CD14-positive monocyte (primary cell): ENCODE measurements at regions not wholly inside any gene's neighbourhood (a gene's known extent, or its start where the extent isn't known, plus 50 kb on each side); places are given as distances from the start of the nearest gene placed in this dataset.

ENCODE experiments used
- DNase-seq, 3 donors: peaks; one replicate each; pipeline ENCODE4 v3.0.0-alpha.2; 2011 to 2022
- H2AFZ ChIP-seq: 2 replicates; pipeline ENCODE4 v1.6.0; 2012; ENCODE audit warnings: mild to moderate bottlenecking, low read depth, low read length, inconsistent platforms; ENCODE audit not compliant: insufficient read depth, poor library complexity, severe bottlenecking
- H3K27ac ChIP-seq, 2 donors: 1 replicate in 1 of 2; 2 replicates in 1 of 2; pipeline ENCODE4 v1.5.1; 2012 to 2013; ENCODE audit warnings: low read length in 2 of 2, control low read depth in 1 of 2, inconsistent platforms in 1 of 2, low read depth in 1 of 2, mild to moderate bottlenecking in 1 of 2
- H3K27me3 ChIP-seq, 2 donors: one replicate each; pipeline versions ENCODE4 v1.6.0 to v1.6.1; 2011 to 2013; ENCODE audit warnings: low read length in 2 of 2; ENCODE audit not compliant: control insufficient read depth in 2 of 2, insufficient read depth in 2 of 2
- H3K36me3 ChIP-seq, 2 donors: replicated peaks in 1 of 2; 1 replicate in 1 of 2; 2 replicates in 1 of 2; pipeline versions ENCODE4 v1.5.1 to v1.6.1; 2012 to 2013; ENCODE audit warnings: low read length in 2 of 2, control low read depth in 1 of 2, inconsistent platforms in 1 of 2, mild to moderate bottlenecking in 1 of 2; ENCODE audit not compliant: insufficient read depth in 2 of 2, control insufficient read depth in 1 of 2
- H3K4me1 ChIP-seq, 2 donors: 1 replicate in 1 of 2; 2 replicates in 1 of 2; pipeline versions ENCODE4 v1.5.1 to v1.6.1; 2012 to 2013; ENCODE audit warnings: low read length in 2 of 2, control low read depth in 1 of 2, inconsistent platforms in 1 of 2, mild to moderate bottlenecking in 1 of 2, moderate library complexity in 1 of 2; ENCODE audit not compliant: insufficient read depth in 2 of 2, control insufficient read depth in 1 of 2
- H3K4me2 ChIP-seq: replicated peaks from 2 replicates; pipeline ENCODE3; 2012; ENCODE audit warnings: low read length, moderate library complexity, mild to moderate bottlenecking; ENCODE audit not compliant: poor library complexity, severe bottlenecking; ENCODE audit errors: extremely low read depth
- H3K4me3 ChIP-seq, 3 experiments: fragments of 200-600 bp in 1 of 3; sonication (generic) in 1 of 3; replicated peaks in 1 of 3; 1 replicate in 2 of 3; 2 replicates in 1 of 3; pipeline ENCODE4 v1.5.1; 2011 to 2013; ENCODE audit warnings: low read length in 3 of 3, mild to moderate bottlenecking in 3 of 3, control low read depth in 2 of 3, low read depth in 2 of 3, inconsistent platforms in 1 of 3, moderate library complexity in 1 of 3
- H3K79me2 ChIP-seq: 2 replicates; pipeline ENCODE4 v1.6.0; 2012; ENCODE audit warnings: mild to moderate bottlenecking, control low read depth, inconsistent platforms, low read length, moderate library complexity; ENCODE audit not compliant: insufficient read depth
- H3K9ac ChIP-seq: 2 replicates; pipeline ENCODE4 v1.6.0; 2017; ENCODE audit warnings: low read length, mild to moderate bottlenecking; ENCODE audit not compliant: insufficient read depth, poor library complexity, severe bottlenecking
- H3K9me3 ChIP-seq, 2 donors: replicated peaks in 1 of 2; 1 replicate in 1 of 2; 2 replicates in 1 of 2; pipeline versions ENCODE4 v1.5.1 to v1.6.1; 2012 to 2013; ENCODE audit warnings: low read length in 2 of 2, control low read depth in 1 of 2; ENCODE audit not compliant: control insufficient read depth in 1 of 2, insufficient read depth in 1 of 2
- H4K20me1 ChIP-seq: 2 replicates; pipeline ENCODE4 v1.6.0; 2012; ENCODE audit warnings: mild to moderate bottlenecking, low read length, control low read depth, moderate library complexity; ENCODE audit not compliant: insufficient read depth
- H3K27ac Mint-ChIP-seq, 7 donors: one replicate each; pipeline ENCODE4 v1.8.0; 2020; ENCODE audit warnings: mild to moderate bottlenecking in 7 of 7, mixed read lengths in 7 of 7, moderate library complexity in 6 of 7, inconsistent platforms in 2 of 7
- H3K27me3 Mint-ChIP-seq, 3 donors: one replicate each; pipeline ENCODE4 v1.8.0; 2021 to 2022; ENCODE audit warnings: low read depth in 3 of 3, mild to moderate bottlenecking in 3 of 3, mixed read lengths in 3 of 3, moderate library complexity in 3 of 3, inconsistent platforms in 1 of 3
- H3K36me3 Mint-ChIP-seq, 2 donors: one replicate each; pipeline ENCODE4 v1.8.0; 2020; ENCODE audit warnings: mixed read lengths in 2 of 2, inconsistent platforms in 1 of 2, mild to moderate bottlenecking in 1 of 2
- H3K4me1 Mint-ChIP-seq: one replicate; pipeline ENCODE4 v1.8.0; 2020; ENCODE audit warnings: mild to moderate bottlenecking, mixed read lengths
- H3K4me3 Mint-ChIP-seq, 2 donors: one replicate each; pipeline ENCODE4 v1.8.0; 2020; ENCODE audit warnings: mild to moderate bottlenecking in 2 of 2, mixed read lengths in 2 of 2, moderate library complexity in 1 of 2
- H3K9me3 Mint-ChIP-seq, 7 donors: one replicate each; pipeline ENCODE4 v1.8.0; 2020 to 2022; ENCODE audit warnings: mixed read lengths in 7 of 7, mild to moderate bottlenecking in 6 of 7, moderate library complexity in 6 of 7, inconsistent platforms in 2 of 7
- WGBS: methylation state at CpG from one replicate; pipeline ENCODE4 v1.1.5; 2013; ENCODE audit warnings: missing lambda C conversion rate; ENCODE audit not compliant: insufficient coverage; 5-methylcytosine and 5-hydroxymethylcytosine counted together
- intact Hi-C, 2 donors: fragments of 100-400 bp; cut with micrococcal nuclease; formaldehyde crosslinking; loops; one replicate each; pipeline versions ENCODE4 v1.15.0 to v1.15.1; 2023
- TF ChIP-seq, protein P1 (sequence below): fragments of 200-600 bp; IDR thresholded peaks from one replicate; pipeline ENCODE4 v1.8.0; 2022; ENCODE audit warnings: antibody characterized with exemption, mild to moderate bottlenecking

DNA sequence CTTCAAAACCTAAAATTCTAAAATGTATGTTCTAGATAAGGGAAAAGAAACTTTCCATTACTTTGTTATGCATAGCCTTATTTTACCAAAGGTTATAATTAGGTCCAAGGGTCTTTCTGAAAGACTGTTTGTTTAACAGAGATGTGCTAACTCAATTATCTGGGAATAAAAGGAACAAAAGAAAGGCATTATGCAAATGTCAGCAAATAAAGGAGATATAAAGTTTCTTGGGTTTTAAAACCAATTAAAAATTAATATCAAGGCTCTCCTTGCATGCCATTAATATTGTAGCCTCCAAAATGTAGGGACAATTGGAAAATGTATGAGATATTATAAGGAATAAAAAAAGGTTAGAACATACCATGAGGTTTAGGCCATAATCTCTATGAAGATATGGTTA, 87.8 kb upstream of the DOCK10 start:
- intact Hi-C loops: no loop called here
- no peak overlapping the region for H3K27ac ChIP-seq
- H3K9ac ChIP-seq: no peak overlapping the region
- H3K27me3 ChIP-seq: no peaks in the 10 kb centered on the region
- Mint-ChIP-seq H3K4me3 (no peak overlapping the region), H3K36me3 (no peaks in the 10 kb centered on the region), H3K4me1 (no peaks in the 10 kb centered on the region), H3K27me3 (peaks cover 0 to 5% (median 1%) of the 10 kb centered on the region in 3 donors), H3K9me3 (peaks cover 0 to 6% (median 0%) of the 10 kb centered on the region in 7 donors), H3K27ac (no peak overlapping the region)
- no peaks in the 10 kb centered on the region for H3K4me1 ChIP-seq
- H3K79me2 ChIP-seq: no peaks in the 10 kb centered on the region
- no peak overlapping the region for H3K4me3 ChIP-seq
- no peaks in the 10 kb centered on the region for H3K9me3 ChIP-seq
- no peak for DNase-seq
- no peaks in the 10 kb centered on the region for H3K36me3 ChIP-seq
- H3K4me2 ChIP-seq: no peak overlapping the region
- H4K20me1 ChIP-seq: no peaks in the 10 kb centered on the region
- TF ChIP-seq, protein P1, sequence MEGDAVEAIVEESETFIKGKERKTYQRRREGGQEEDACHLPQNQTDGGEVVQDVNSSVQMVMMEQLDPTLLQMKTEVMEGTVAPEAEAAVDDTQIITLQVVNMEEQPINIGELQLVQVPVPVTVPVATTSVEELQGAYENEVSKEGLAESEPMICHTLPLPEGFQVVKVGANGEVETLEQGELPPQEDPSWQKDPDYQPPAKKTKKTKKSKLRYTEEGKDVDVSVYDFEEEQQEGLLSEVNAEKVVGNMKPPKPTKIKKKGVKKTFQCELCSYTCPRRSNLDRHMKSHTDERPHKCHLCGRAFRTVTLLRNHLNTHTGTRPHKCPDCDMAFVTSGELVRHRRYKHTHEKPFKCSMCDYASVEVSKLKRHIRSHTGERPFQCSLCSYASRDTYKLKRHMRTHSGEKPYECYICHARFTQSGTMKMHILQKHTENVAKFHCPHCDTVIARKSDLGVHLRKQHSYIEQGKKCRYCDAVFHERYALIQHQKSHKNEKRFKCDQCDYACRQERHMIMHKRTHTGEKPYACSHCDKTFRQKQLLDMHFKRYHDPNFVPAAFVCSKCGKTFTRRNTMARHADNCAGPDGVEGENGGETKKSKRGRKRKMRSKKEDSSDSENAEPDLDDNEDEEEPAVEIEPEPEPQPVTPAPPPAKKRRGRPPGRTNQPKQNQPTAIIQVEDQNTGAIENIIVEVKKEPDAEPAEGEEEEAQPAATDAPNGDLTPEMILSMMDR: no peak
- H2AFZ ChIP-seq: no peak overlapping the region

DNA sequence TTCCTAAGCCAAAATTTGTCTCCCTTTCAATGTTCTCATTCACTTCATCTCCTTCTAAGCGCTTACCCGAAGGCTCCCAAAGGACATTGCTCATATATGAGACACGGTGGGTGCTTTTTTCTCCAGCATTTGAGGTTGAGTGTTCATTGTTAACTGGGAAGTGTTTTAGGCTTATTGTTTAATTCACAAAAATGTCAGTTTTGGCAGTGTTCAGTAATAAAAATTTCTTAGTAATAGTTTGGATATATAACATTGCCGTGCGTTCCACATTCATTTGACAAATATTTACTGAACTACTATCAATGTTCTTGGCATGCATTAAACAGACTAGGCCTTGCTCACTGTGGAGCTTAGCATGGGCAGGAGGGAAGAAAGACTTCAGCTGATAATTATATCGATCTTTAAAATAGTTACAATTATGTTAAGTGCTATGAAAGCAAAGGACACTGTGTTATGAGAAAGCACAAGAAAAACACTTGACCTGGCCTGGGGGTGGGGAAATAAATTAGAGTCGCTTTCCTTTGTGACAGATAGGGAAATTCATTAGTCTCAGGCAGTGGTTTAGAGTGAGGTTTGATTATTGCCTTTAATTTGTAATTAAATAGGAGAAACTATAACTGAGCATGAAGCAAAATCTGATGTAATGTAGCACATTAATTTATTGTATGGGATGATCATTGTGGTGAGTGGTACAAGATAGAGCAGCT, 82.2 kb upstream of the DOCK10 start:
- H3K27ac ChIP-seq: no peak overlapping the region
- H3K79me2 ChIP-seq: no peaks in the 10 kb centered on the region
- H3K36me3 ChIP-seq: no peaks in the 10 kb centered on the region
- no peaks in the 10 kb centered on the region for H3K27me3 ChIP-seq
- no peaks in the 10 kb centered on the region for H4K20me1 ChIP-seq
- no peak overlapping the region for H2AFZ ChIP-seq
- H3K9me3 Mint-ChIP-seq: peaks cover 0 to 6% (median 0%) of the 10 kb centered on the region in 7 donors
- H3K4me1 ChIP-seq: no peaks in the 10 kb centered on the region
- 80% methylated on average over 2 of the region's 7 CpGs for WGBS
- TF ChIP-seq, protein P1: no peak
- peaks cover 0 to 9% (median 1%) of the 10 kb centered on the region in 3 donors for H3K27me3 Mint-ChIP-seq
- H3K36me3 Mint-ChIP-seq: no peaks in the 10 kb centered on the region
- no peak overlapping the region for H3K4me2 ChIP-seq
- intact Hi-C loops: loop anchor here (10.0 kb wide), 1 partner anchor 530 kb away; no protein-coding TSS in a partner anchor
- H3K9ac ChIP-seq: no peak overlapping the region
- no peak for DNase-seq
- H3K27ac Mint-ChIP-seq: no peak overlapping the region
- H3K4me3 Mint-ChIP-seq: no peak overlapping the region
- no peaks in the 10 kb centered on the region for H3K9me3 ChIP-seq
- H3K4me3 ChIP-seq: no peak overlapping the region
- no peaks in the 10 kb centered on the region for H3K4me1 Mint-ChIP-seq
